Right lobe of liver (tissue), 6 donors: ENCODE measurements at regions not wholly inside any gene's neighbourhood (a gene's known extent, or its start where the extent isn't known, plus 50 kb on each side); places are given as distances from the start of the nearest gene placed in this dataset.

ENCODE experiments used
- ATAC-seq, 4 donors: fragments of 200-7000 bp; cut with Tn5 transposase; one replicate each; pipeline ENCODE4 v1.9.1; 2020; ENCODE audit warnings: mild to moderate bottlenecking in 4 of 4, moderate library complexity in 4 of 4
- DNase-seq, 3 donors: peaks; one replicate each; pipeline ENCODE4 v3.0.0-alpha.2; 2020
- H3K27ac ChIP-seq, 3 donors: fragments of 200-600 bp; one replicate each; pipeline ENCODE4 v1.8.0; 2022
- H3K27me3 ChIP-seq, 2 donors: fragments of 200-600 bp; one replicate each; pipeline ENCODE4 v1.8.0; 2022
- H3K36me3 ChIP-seq, 4 donors: fragments of 200-600 bp; sonication (generic) in 1 of 4; one replicate each; pipeline versions ENCODE4 v1.5.1 to v1.8.0; 2017 to 2022; ENCODE audit warnings: control low read depth in 1 of 4
- H3K4me1 ChIP-seq, 4 donors: fragments of 200-600 bp; sonication (generic) in 1 of 4; one replicate each; pipeline versions ENCODE4 v1.5.1 to v1.8.0; 2017 to 2022; ENCODE audit warnings: control low read depth in 1 of 4
- H3K4me3 ChIP-seq, 3 donors: fragments of 200-600 bp; one replicate each; pipeline ENCODE4 v1.8.0; 2022
- H3K9me3 ChIP-seq, 4 donors: fragments of 200-600 bp; sonication (generic) in 1 of 4; one replicate each; pipeline versions ENCODE4 v1.5.1 to v1.8.0; 2017 to 2022; ENCODE audit warnings: control low read depth in 1 of 4
- CTCF ChIP-seq, 4 donors: fragments of 200-600 bp in 3 of 4; fragments of 450-650 bp in 1 of 4; IDR thresholded peaks; one replicate each; pipeline versions ENCODE4 v1.5.1 to v1.8.0; 2016 to 2022; ENCODE audit warnings: antibody characterized with exemption in 4 of 4, mild to moderate bottlenecking in 2 of 4
- POLR2A ChIP-seq: fragments of 450-650 bp; IDR thresholded peaks from one replicate; pipeline ENCODE4 v1.6.1; 2017; ENCODE audit warnings: antibody characterized with exemption, mild to moderate bottlenecking
- WGBS: methylation state at CpG from one replicate; pipeline ENCODE4 v1.1.6; 2018; ENCODE audit warnings: low coverage, low lambda C conversion rate; ENCODE audit not compliant: insufficient coverage; ENCODE audit errors: missing lambda C conversion rate; 5-methylcytosine and 5-hydroxymethylcytosine counted together
- intact Hi-C, 2 donors: fragments of 100-400 bp; cut with DNase I; formaldehyde crosslinking; loops; one replicate each; pipeline versions ENCODE4 v1.11.2 to v1.14.1; 2022
- donor health status: DM: no; HTN: yes; CAD: no.
- donor health status: DM: no; HTN: no; CAD: no.
- donor health status: DM: no; HTN: no; CAD: no.
- donor health status: DM: no; HTN: yes; CAD: no.
- donor health status: DM: no; HTN: yes; CAD: no.

GRCh38 chr5:155127552-155127951 lies 114.0 kb downstream of the KIF4B start:
- Histone ChIP-seq H3K27me3 (no peaks in the 10 kb centered on the region), H3K27ac (no peak overlapping the region), H3K4me1 (no peaks in the 10 kb centered on the region), H3K36me3 (no peaks in the 10 kb centered on the region), H3K9me3 (no peaks in the 10 kb centered on the region), H3K4me3 (no peak overlapping the region)
- WGBS: 85% methylated on average over 5 of the region's 5 CpGs
- TF ChIP-seq CTCF (IDR thresholded peaks at IDR 0.05) (no peak), POLR2A (no peak)
- intact Hi-C loops: no loop called here
- no peak for ATAC-seq
- DNase-seq: no peak

- no peak overlapping the region for H3K4me3 ChIP-seq
- H3K4me1 ChIP-seq: no peaks in the 10 kb centered on the region
- H3K9me3 ChIP-seq: no peaks in the 10 kb centered on the region
- H3K36me3 ChIP-seq: no peaks in the 10 kb centered on the region
- no peaks in the 10 kb centered on the region for H3K27me3 ChIP-seq
- DNase-seq: no peak
- no peak for ATAC-seq
- no peak overlapping the region for H3K27ac ChIP-seq
- WGBS: 56% methylated on average over 7 of the region's 7 CpGs
- intact Hi-C loops: no loop called here
- no peak for TF ChIP-seq POLR2A
- TF ChIP-seq CTCF (IDR thresholded peaks at IDR 0.05): no peak
These were observed 115.4 kb downstream of the KIF4B start for GRCh38 chr5:155128786-155129512.

GRCh38 chr5:155129513-155129880 lies 115.9 kb downstream of the KIF4B start:
- Histone ChIP-seq H3K27ac (no peak overlapping the region), H3K9me3 (no peaks in the 10 kb centered on the region), H3K4me1 (no peaks in the 10 kb centered on the region), H3K4me3 (no peak overlapping the region), H3K36me3 (no peaks in the 10 kb centered on the region), H3K27me3 (no peaks in the 10 kb centered on the region)
- ATAC-seq (no peak), DNase-seq (no peak)
- TF ChIP-seq CTCF (IDR thresholded peaks at IDR 0.05): no peak
- TF ChIP-seq POLR2A: no peak
- intact Hi-C loops: no loop called here

- Histone ChIP-seq H3K9me3 (no peaks in the 10 kb centered on the region), H3K27me3 (no peaks in the 10 kb centered on the region), H3K4me1 (no peaks in the 10 kb centered on the region), H3K4me3 (no peak overlapping the region), H3K36me3 (no peaks in the 10 kb centered on the region), H3K27ac (no peak overlapping the region)
- no peak for TF ChIP-seq POLR2A
- no peak for TF ChIP-seq CTCF (IDR thresholded peaks at IDR 0.05)
- intact Hi-C loops: no loop called here
- no peak for DNase-seq
- no peak for ATAC-seq
These were observed 120.6 kb downstream of the KIF4B start for GRCh38 chr5:155134130-155134529.
